Endothelial cell of umbilical vein (primary cell): ENCODE measurements at regions not wholly inside any gene's neighbourhood (a gene's known extent, or its start where the extent isn't known, plus 50 kb on each side); places are given as distances from the start of the nearest gene placed in this dataset. TPM values are rescaled to one million over a fixed set of nuclear protein-coding genes. Genes with fewer than 3 reads are reported as not detected.

Experiments
- BruUV-seq: library from RNA; stranded (reverse); fragments of 400-500 nt; replicated peaks from 2 replicates; lab custom pipeline; 2021; lab: Mats Ljungman, UMichigan
- CTCF ChIA-PET: fragments of 300-600, 350-600 bp; sonication (Branson Sonifier 250); formaldehyde crosslinking; loops from one replicate; lab custom pipeline; 2021; ENCODE audit warnings: antibody characterized with exemption, inconsistent platforms; lab: Charles Lee
- POLR2A ChIA-PET: fragments of 300-600, 350-600 bp; sonication (Branson Sonifier 250); formaldehyde crosslinking; loops from one replicate; lab custom pipeline; 2021; ENCODE audit warnings: antibody characterized with exemption, inconsistent platforms; lab: Charles Lee
- DNase-seq: peaks from one replicate; pipeline ENCODE4 v3.0.0-alpha.2; 2011; ENCODE audit warnings: low read depth, low spot score
- FAIRE-seq: peaks from 2 replicates; lab custom pipeline; 2011; peaks lifted over from hg19 to GRCh38; lab: Jason Lieb, UNC
- H2AFZ ChIP-seq: 2 replicates; pipeline ENCODE4 v1.6.0; 2012; ENCODE audit warnings: low read depth, low read length, control low read depth, inconsistent platforms
- H3K27ac ChIP-seq: 2 replicates; pipeline ENCODE4 v1.5.1; 2011; ENCODE audit warnings: low read depth, mild to moderate bottlenecking, control low read depth, low read length, moderate library complexity; ENCODE audit not compliant: insufficient read depth
- H3K27me3 ChIP-seq, 2 experiments: 2 replicates each; pipeline versions ENCODE4 v1.6.0 to v1.6.1; 2011; ENCODE audit warnings: low read length in 2 of 2, mixed read lengths in 1 of 2; ENCODE audit not compliant: control insufficient read depth in 2 of 2, insufficient read depth in 2 of 2
- H3K36me3 ChIP-seq, 2 experiments: 2 replicates in 1 of 2; 3 replicates in 1 of 2; pipeline ENCODE4 v1.5.1; 2011; ENCODE audit warnings: low read length in 2 of 2, mild to moderate bottlenecking in 1 of 2, moderate library complexity in 1 of 2; ENCODE audit not compliant: control insufficient read depth in 2 of 2, insufficient read depth in 2 of 2; ENCODE audit errors: extremely low read depth in 1 of 2
- H3K4me1 ChIP-seq: 3 replicates; pipeline ENCODE4 v1.5.1; 2011; ENCODE audit warnings: mild to moderate bottlenecking, low read length; ENCODE audit not compliant: control insufficient read depth, insufficient read depth; ENCODE audit errors: extremely low read depth
- H3K4me2 ChIP-seq: 2 replicates; pipeline ENCODE4 v1.6.1; 2011; ENCODE audit warnings: low read length, control low read depth, mixed read lengths; ENCODE audit not compliant: insufficient read depth
- H3K4me3 ChIP-seq, 3 experiments: fragments of 200-600 bp in 1 of 3; sonication (generic), shearing (Covaris generic) in 1 of 3; replicated peaks in 1 of 3; 2 replicates each; pipeline ENCODE4 v1.5.1; 2011 to 2016; ENCODE audit warnings: control low read depth in 3 of 3, low read length in 3 of 3, mild to moderate bottlenecking in 2 of 3, inconsistent platforms in 1 of 3, low read depth in 1 of 3, moderate library complexity in 1 of 3; ENCODE audit not compliant: insufficient read depth in 1 of 3
- H3K79me2 ChIP-seq: 2 replicates; pipeline ENCODE4 v1.6.0; 2012; ENCODE audit warnings: low read length, inconsistent platforms; ENCODE audit not compliant: control insufficient read depth, insufficient read depth
- H3K9ac ChIP-seq: replicated peaks from 2 replicates; pipeline ENCODE3; 2011; ENCODE audit warnings: low read length, control low read depth; ENCODE audit not compliant: insufficient read depth; ENCODE audit errors: extremely low read depth
- H3K9me1 ChIP-seq: replicated peaks from 3 replicates; pipeline ENCODE4 v1.6.0; 2011; ENCODE audit warnings: mild to moderate bottlenecking, low read length; ENCODE audit not compliant: control insufficient read depth, insufficient read depth; ENCODE audit errors: extremely low read depth
- H3K9me3 ChIP-seq: replicated peaks from 2 replicates; pipeline ENCODE4 v1.5.1; 2012; ENCODE audit warnings: low read length, inconsistent platforms; ENCODE audit not compliant: control insufficient read depth, insufficient read depth
- H4K20me1 ChIP-seq: replicated peaks from 2 replicates; pipeline ENCODE3; 2011; ENCODE audit warnings: mild to moderate bottlenecking, low read length; ENCODE audit not compliant: control insufficient read depth, insufficient read depth; ENCODE audit errors: extremely low read depth
- EZH2 ChIP-seq: IDR thresholded peaks from 2 replicates; pipeline ENCODE4 v1.6.1; 2012; ENCODE audit warnings: borderline replicate concordance, low read depth, mild to moderate bottlenecking, moderate library complexity, low read length, inconsistent platforms; ENCODE audit not compliant: severe bottlenecking
- FOS ChIP-seq: IDR thresholded peaks from 2 replicates; pipeline ENCODE4 v1.6.1; 2011; ENCODE audit warnings: mild to moderate bottlenecking, low read length, moderate library complexity, borderline replicate concordance; ENCODE audit not compliant: insufficient read depth
- GATA2 ChIP-seq: IDR thresholded peaks from 2 replicates; pipeline ENCODE4 v1.7.0; 2011; ENCODE audit warnings: low read depth, mild to moderate bottlenecking, moderate library complexity, mixed read lengths, low read length; ENCODE audit not compliant: insufficient read length, insufficient read depth
- JUN ChIP-seq: IDR thresholded peaks from 2 replicates; pipeline ENCODE4 v1.6.1; 2011; ENCODE audit warnings: borderline replicate concordance, low read depth; ENCODE audit not compliant: insufficient read length, insufficient read depth
- MYC ChIP-seq: IDR thresholded peaks from one replicate; pipeline ENCODE4 v1.6.1; 2011; ENCODE audit warnings: mild to moderate bottlenecking, low read depth, low read length
- POLR2A ChIP-seq: IDR thresholded peaks from 2 replicates; pipeline ENCODE4 v1.6.1; 2012; ENCODE audit warnings: low read depth, mild to moderate bottlenecking, control low read depth, low read length
- POLR2AphosphoS5 ChIP-seq: IDR thresholded peaks from 2 replicates; pipeline ENCODE4 v1.6.1; 2012; ENCODE audit warnings: low read depth, mild to moderate bottlenecking, control low read depth, low read length, moderate library complexity; ENCODE audit not compliant: insufficient read depth
- dilution Hi-C: fragments of 300-500 bp; cut with MboI; formaldehyde crosslinking; loops from one replicate; pipeline ENCODE4 v1.15.0; 2019; ENCODE audit warnings: low sequenced_read_pairs; ENCODE audit not compliant: extremely low pct_ligation_motif_present
- intact Hi-C: fragments of 100-400 bp; cut with micrococcal nuclease; formaldehyde crosslinking; loops from one replicate; pipeline ENCODE4 v1.10.0; 2022
- small RNA-seq: library from RNA; depleted of rRNA; stranded (forward); fragments of <200 nt; gene quantifications from one replicate; pipeline ENCODE3, GENCODE V24; 2012; ENCODE audit warnings: low replicate concordance, low read depth; ENCODE audit not compliant: insufficient read depth, insufficient read length
- TF ChIP-seq, protein P1 (sequence below): IDR thresholded peaks from 2 replicates; pipeline ENCODE4 v1.6.1; 2011; ENCODE audit not compliant: insufficient read depth, insufficient read length
- TF ChIP-seq, protein P2 (sequence below), 2 donors: IDR thresholded peaks; 1 replicate in 1 of 2; 2 replicates in 1 of 2; pipeline ENCODE4 v1.5.1; 2011; ENCODE audit warnings: low read length in 2 of 2, mild to moderate bottlenecking in 2 of 2, moderate library complexity in 2 of 2, control low read depth in 1 of 2, inconsistent platforms in 1 of 2, low read depth in 1 of 2; ENCODE audit not compliant: insufficient read depth in 1 of 2; ENCODE audit errors: extremely low read depth in 1 of 2

DNA sequence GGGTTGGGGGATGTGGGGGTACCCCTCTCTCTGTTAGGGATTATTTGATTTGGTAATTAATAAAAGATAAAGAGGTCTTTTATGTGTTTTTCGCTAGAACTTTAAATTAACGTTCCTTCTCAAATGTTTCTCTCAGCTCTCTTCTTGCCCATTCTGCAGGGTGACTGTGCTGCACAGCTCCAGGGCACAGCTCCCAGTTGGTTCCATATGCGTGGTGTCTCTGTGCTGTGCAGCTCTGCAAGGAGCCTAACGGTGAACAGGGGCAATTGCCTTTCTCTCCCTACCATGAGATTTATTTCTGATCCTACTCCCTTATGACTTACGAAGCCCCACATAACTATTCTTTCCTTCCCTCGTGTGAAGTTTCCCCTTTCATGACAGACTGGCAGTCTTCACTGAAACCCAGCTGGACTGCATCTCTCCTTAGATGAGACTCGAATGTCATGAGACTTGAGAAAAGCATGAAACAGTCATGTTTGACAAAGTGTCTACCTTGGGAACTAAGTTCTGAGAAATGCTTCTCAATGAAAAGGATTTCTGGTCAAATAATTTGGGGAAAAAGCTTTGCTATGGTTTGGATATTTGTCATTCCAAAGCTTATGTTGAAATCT lies 50.2 kb upstream of the SPRY1 start:
- no peaks in the 10 kb centered on the region for H3K9me3 ChIP-seq
- ChIA-PET POLR2A (no interaction called here), CTCF (interaction anchor here (1.2 kb wide), 2 partner anchors 10 to 13 kb away, joined by 3 to 4 read pairs; no protein-coding TSS in a partner anchor)
- no peaks in the 10 kb centered on the region for H3K79me2 ChIP-seq
- TF ChIP-seq MYC = no peak
- TF ChIP-seq GATA2 = no peak
- TF ChIP-seq, protein P1, sequence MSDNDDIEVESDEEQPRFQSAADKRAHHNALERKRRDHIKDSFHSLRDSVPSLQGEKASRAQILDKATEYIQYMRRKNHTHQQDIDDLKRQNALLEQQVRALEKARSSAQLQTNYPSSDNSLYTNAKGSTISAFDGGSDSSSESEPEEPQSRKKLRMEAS = no peak
- TF ChIP-seq POLR2A = no peak
- TF ChIP-seq POLR2AphosphoS5 = no peak
- TF ChIP-seq JUN = no peak
- TF ChIP-seq, protein P2, sequence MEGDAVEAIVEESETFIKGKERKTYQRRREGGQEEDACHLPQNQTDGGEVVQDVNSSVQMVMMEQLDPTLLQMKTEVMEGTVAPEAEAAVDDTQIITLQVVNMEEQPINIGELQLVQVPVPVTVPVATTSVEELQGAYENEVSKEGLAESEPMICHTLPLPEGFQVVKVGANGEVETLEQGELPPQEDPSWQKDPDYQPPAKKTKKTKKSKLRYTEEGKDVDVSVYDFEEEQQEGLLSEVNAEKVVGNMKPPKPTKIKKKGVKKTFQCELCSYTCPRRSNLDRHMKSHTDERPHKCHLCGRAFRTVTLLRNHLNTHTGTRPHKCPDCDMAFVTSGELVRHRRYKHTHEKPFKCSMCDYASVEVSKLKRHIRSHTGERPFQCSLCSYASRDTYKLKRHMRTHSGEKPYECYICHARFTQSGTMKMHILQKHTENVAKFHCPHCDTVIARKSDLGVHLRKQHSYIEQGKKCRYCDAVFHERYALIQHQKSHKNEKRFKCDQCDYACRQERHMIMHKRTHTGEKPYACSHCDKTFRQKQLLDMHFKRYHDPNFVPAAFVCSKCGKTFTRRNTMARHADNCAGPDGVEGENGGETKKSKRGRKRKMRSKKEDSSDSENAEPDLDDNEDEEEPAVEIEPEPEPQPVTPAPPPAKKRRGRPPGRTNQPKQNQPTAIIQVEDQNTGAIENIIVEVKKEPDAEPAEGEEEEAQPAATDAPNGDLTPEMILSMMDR (IDR thresholded peaks at IDR 0.05; ENCODE audit: extremely low read depth in 1 of 2, insufficient read depth in 1 of 2, low read depth in 1 of 2, low read length in 2 of 2) = no peak
- no peak for TF ChIP-seq EZH2
- TF ChIP-seq FOS = no peak
- H3K4me3 ChIP-seq = no peak overlapping the region
- no peak overlapping the region for H3K27ac ChIP-seq
- no peak overlapping the region for H2AFZ ChIP-seq
- FAIRE-seq = no peak
- no peak for DNase-seq
- H3K9ac ChIP-seq = no peak overlapping the region
- no peaks in the 10 kb centered on the region for H4K20me1 ChIP-seq
- peaks cover 31% of the 10 kb centered on the region for H3K4me1 ChIP-seq
- H3K36me3 ChIP-seq = no peaks in the 10 kb centered on the region
- intact Hi-C loops (no loop called here), dilution Hi-C loops (no loop called here)
- H3K9me1 ChIP-seq = no peaks in the 10 kb centered on the region
- H3K4me2 ChIP-seq = no peak overlapping the region
- BruUV-seq = no TSS peak
- no peaks in the 10 kb centered on the region for H3K27me3 ChIP-seq

Small RNAs in the stretch of these regions (small RNA-seq; reads per million reads assigned to genes)
- not detected for gene AC026402.1
